DND-41 (cell line): ENCODE measurements at regions not wholly inside any gene's neighbourhood (a gene's known extent, or its start where the extent isn't known, plus 50 kb on each side); places are given as distances from the start of the nearest gene placed in this dataset.
"Not testable (repeated sequence)": the region's sequence is repeated elsewhere in the genome, so short reads cannot be mapped to it uniquely, and the experiment has no call there.

Experiments used
- CTCF ChIP-seq: IDR thresholded peaks from 2 replicates; pipeline ENCODE4 v1.5.1; 2012; ENCODE audit warnings: borderline replicate concordance, low read length, moderate library complexity, mild to moderate bottlenecking; ENCODE audit not compliant: poor library complexity, severe bottlenecking; ENCODE audit errors: extremely low read depth
- EZH2 ChIP-seq: IDR thresholded peaks from 3 replicates; pipeline ENCODE4 v1.6.1; 2012; ENCODE audit warnings: borderline replicate concordance, low read depth, mild to moderate bottlenecking, moderate library complexity, low read length, inconsistent platforms; ENCODE audit not compliant: severe bottlenecking

- TF ChIP-seq CTCF, EZH2: not testable (repeated sequence)
Measured at GRCh38 chr5:179442289-179442688, 97.0 kb upstream of the ADAMTS2 start.
